ENCODE measurements at regions not wholly inside any gene's neighbourhood (a gene's known extent, or its start where the extent isn't known, plus 50 kb on each side); places are given as distances from the start of the nearest gene placed in this dataset.

DNA sequence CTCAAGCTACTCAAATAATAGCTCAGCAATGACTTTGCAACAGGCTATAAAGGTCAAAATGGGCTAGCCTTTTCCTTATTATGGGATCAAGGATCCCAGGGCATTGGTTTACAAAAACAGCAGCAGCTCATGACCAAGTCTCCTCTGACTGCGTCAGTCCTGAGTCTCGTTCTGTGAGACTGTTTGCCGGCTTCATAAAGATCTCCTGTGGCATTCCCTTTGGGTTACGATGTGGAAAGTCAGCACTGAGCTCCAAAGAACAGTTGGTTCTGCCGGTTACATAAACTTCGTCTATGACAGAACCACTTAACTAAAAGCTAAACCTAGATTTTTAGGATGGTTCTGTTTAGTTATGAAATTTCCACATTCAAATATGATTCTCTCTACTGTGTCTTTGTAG is 674.9 kb downstream of the ZEB2 start:
- Histone ChIP-seq H3K9ac (ENCODE audit: low read depth in 2 of 2, low read length in 2 of 2) (no peak overlapping the region), H3K27me3 (no peaks in the 10 kb centered on the region), H3K9me3 (no peaks in the 10 kb centered on the region), H3K36me3 (no peaks in the 10 kb centered on the region), H3K4me1 (no peaks in the 10 kb centered on the region), H3K4me3 (no peak overlapping the region), H3K27ac (no peak overlapping the region)
- TF ChIP-seq, protein P1, sequence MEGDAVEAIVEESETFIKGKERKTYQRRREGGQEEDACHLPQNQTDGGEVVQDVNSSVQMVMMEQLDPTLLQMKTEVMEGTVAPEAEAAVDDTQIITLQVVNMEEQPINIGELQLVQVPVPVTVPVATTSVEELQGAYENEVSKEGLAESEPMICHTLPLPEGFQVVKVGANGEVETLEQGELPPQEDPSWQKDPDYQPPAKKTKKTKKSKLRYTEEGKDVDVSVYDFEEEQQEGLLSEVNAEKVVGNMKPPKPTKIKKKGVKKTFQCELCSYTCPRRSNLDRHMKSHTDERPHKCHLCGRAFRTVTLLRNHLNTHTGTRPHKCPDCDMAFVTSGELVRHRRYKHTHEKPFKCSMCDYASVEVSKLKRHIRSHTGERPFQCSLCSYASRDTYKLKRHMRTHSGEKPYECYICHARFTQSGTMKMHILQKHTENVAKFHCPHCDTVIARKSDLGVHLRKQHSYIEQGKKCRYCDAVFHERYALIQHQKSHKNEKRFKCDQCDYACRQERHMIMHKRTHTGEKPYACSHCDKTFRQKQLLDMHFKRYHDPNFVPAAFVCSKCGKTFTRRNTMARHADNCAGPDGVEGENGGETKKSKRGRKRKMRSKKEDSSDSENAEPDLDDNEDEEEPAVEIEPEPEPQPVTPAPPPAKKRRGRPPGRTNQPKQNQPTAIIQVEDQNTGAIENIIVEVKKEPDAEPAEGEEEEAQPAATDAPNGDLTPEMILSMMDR (IDR thresholded peaks at IDR 0.05) = no peak
- no peak for DNase-seq
- intact Hi-C loops (cut with DNase I) = no loop called here

DNA sequence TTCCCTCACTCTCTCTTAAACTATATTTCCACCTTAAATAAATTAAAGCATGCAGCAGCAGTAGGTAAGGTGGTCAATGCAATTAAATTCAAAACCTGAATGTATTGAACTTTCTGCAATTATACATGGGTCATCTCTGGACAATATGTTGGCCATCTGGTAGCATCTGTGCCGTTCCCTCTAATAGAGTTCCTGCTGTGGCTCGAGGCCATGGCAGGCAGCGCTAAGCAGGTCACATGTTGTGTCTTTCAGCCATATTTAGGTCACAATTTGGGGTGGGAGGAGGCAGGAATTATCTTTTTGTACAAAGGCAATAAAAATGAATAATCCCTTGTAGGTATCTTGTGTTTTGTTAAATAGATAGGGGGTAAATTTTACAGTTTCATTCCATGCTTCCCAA is 676.2 kb downstream of the ZEB2 start:
- Histone ChIP-seq H3K4me3 (no peak overlapping the region), H3K36me3 (no peaks in the 10 kb centered on the region), H3K4me1 (no peaks in the 10 kb centered on the region), H3K9me3 (no peaks in the 10 kb centered on the region), H3K27me3 (no peaks in the 10 kb centered on the region), H3K9ac (ENCODE audit: low read depth in 2 of 2, low read length in 2 of 2) (no peak overlapping the region), H3K27ac (no peak overlapping the region)
- no peak for DNase-seq
- TF ChIP-seq, protein P1 (IDR thresholded peaks at IDR 0.05) = no peak
- intact Hi-C loops (cut with DNase I) = no loop called here

DNA sequence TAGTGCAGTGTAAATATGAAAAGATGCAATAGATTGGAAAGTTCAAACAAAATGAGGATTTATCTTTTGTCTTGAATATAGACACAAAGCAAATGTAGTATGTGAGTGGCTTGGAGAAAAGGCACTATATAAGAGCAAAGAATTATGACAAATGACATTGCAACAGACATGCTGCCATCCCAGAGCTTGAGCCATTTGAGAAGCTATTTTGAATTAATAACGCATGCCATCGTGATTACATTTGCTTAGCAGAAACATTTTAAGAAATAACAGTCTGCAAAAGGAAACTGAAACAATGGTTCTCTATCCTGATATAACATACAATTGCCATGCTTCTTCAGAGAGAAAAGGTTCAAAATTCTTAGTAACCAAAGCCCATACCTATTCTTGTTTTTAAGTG is 677.1 kb downstream of the ZEB2 start:
- no peaks in the 10 kb centered on the region for H3K9me3 ChIP-seq
- no peak overlapping the region for H3K4me3 ChIP-seq
- H3K36me3 ChIP-seq = no peaks in the 10 kb centered on the region
- intact Hi-C loops (cut with DNase I) = no loop called here
- no peaks in the 10 kb centered on the region for H3K27me3 ChIP-seq
- TF ChIP-seq, protein P1 (IDR thresholded peaks at IDR 0.05) = no peak
- no peaks in the 10 kb centered on the region for H3K4me1 ChIP-seq
- no peak for DNase-seq
- no peak overlapping the region for H3K9ac ChIP-seq (ENCODE audit: low read depth in 2 of 2, low read length in 2 of 2)
- H3K27ac ChIP-seq = no peak overlapping the region

DNA sequence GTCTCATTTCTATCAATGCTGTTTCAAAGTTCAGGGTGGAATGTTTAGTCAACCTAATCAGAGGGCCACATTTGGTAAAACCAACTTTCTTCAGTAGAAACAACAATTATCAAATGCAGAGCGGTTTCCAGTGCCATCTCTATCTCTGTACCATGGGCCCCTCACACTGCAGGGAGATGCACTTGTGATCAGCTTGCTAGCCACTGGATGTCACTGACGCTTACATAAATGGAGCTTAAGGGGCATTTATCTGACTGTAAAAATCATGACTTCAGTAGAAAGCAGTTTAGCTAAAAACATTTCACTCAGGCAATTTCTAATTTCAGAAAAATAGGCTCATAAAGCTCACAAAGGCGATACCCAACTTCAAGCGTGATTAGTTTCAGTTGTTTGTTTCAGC is 678.0 kb downstream of the ZEB2 start:
- Histone ChIP-seq H3K9me3 (no peaks in the 10 kb centered on the region), H3K36me3 (no peaks in the 10 kb centered on the region), H3K9ac (ENCODE audit: low read depth in 2 of 2, low read length in 2 of 2) (no peak overlapping the region), H3K27ac (no peak overlapping the region), H3K4me3 (no peak overlapping the region), H3K4me1 (no peaks in the 10 kb centered on the region), H3K27me3 (no peaks in the 10 kb centered on the region)
- no peak for DNase-seq
- intact Hi-C loops (cut with DNase I) = no loop called here
- TF ChIP-seq, protein P1 (IDR thresholded peaks at IDR 0.05) = no peak

DNA sequence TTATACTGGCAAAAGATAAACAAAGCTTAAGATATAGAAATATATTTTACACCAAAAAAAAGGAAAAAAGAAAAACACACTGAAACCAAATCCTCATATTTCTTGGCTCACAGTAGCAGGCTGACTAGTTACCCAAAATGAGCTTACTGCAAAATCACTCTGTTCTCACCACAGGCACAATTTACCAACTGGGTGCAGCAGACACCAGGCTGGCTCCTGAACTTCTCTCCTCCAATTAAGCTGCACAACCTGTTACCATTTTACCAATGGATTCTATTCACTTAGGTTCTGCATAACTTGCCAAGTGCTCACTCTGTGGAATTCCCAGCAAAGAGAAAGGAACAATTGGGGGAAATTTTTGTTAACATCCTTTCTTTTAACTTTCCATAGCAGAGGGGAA is 679.3 kb downstream of the ZEB2 start:
- H3K4me3 ChIP-seq = no peak overlapping the region
- intact Hi-C loops (cut with DNase I) = no loop called here
- TF ChIP-seq, protein P1 (IDR thresholded peaks at IDR 0.05) = no peak

DNA sequence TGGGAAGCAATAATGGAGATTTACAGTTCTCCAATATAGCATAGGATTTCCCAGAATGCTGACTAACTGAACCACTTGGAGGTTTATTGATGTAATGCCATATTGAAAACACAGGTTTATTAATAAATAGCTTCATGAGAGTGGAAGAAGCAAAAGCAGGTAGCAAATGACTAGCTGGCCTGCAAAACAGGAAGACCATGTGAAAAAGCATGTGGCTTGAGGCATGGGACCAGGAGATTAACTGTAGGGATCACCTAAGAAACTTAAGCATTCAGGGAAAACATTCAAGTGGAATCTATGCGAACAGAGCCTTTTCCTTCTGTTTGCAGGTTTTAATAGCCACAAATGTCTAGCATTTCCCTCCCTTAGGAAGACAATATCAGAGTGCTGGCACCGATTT is 679.7 kb downstream of the ZEB2 start:
- Histone ChIP-seq H3K9ac (ENCODE audit: low read depth in 2 of 2, low read length in 2 of 2) (no peak overlapping the region), H3K27me3 (no peaks in the 10 kb centered on the region), H3K9me3 (no peaks in the 10 kb centered on the region), H3K27ac (no peak overlapping the region), H3K36me3 (no peaks in the 10 kb centered on the region), H3K4me3 (no peak overlapping the region), H3K4me1 (no peaks in the 10 kb centered on the region)
- intact Hi-C loops (cut with DNase I) = no loop called here
- DNase-seq = no peak
- TF ChIP-seq, protein P1 (IDR thresholded peaks at IDR 0.05) = no peak

More for the DNA sequence above, 679.3 kb downstream of the ZEB2 start:
- Histone ChIP-seq H3K27me3 (no peaks in the 10 kb centered on the region), H3K9me3 (no peaks in the 10 kb centered on the region), H3K9ac (ENCODE audit: low read depth in 2 of 2, low read length in 2 of 2) (no peak overlapping the region), H3K36me3 (no peaks in the 10 kb centered on the region), H3K27ac (no peak overlapping the region), H3K4me1 (no peaks in the 10 kb centered on the region)
- DNase-seq = no peak
